Activated CD8-positive, alpha-beta memory T cell treated with anti-CD3 and anti-CD28 coated beads, Interleukin-2, amount 10 ng/mL, durations not matched to agents 7 days and 5 days (primary cell): ENCODE measurements at regions not wholly inside any gene's neighbourhood (a gene's known extent, or its start where the extent isn't known, plus 50 kb on each side); places are given as distances from the start of the nearest gene placed in this dataset.
"Not testable (repeated sequence)": the region's sequence is repeated elsewhere in the genome, so short reads cannot be mapped to it uniquely, and the experiment has no call there.

Experiments used
- ATAC-seq: fragments of 150-1000 bp; cut with Tn5 transposase; one replicate; pipeline ENCODE4 v1.10.0; 2021; ENCODE audit warnings: moderate library complexity
- CTCF ChIA-PET: fragments of 350-600 bp; sonication (Branson Sonifier 250); formaldehyde crosslinking; loops from one replicate; lab custom pipeline; 2021; ENCODE audit warnings: antibody characterized with exemption; lab: Charles Lee
- DNase-seq: peaks from one replicate; pipeline ENCODE4 v3.0.0-alpha.2; 2020
- H3K27ac Mint-ChIP-seq: one replicate; pipeline ENCODE4 v1.8.0; 2021; ENCODE audit warnings: mild to moderate bottlenecking, mixed read lengths
- H3K27me3 Mint-ChIP-seq: one replicate; pipeline ENCODE4 v1.8.0; 2021; ENCODE audit warnings: mixed read lengths
- H3K36me3 Mint-ChIP-seq: one replicate; pipeline ENCODE4 v1.8.0; 2021; ENCODE audit warnings: mild to moderate bottlenecking, mixed read lengths
- H3K4me1 Mint-ChIP-seq: one replicate; pipeline ENCODE4 v1.8.0; 2021; ENCODE audit warnings: mixed read lengths
- H3K4me3 Mint-ChIP-seq: one replicate; pipeline ENCODE4 v1.8.0; 2021; ENCODE audit warnings: mild to moderate bottlenecking, moderate library complexity, mixed read lengths
- H3K9me3 Mint-ChIP-seq: one replicate; pipeline ENCODE4 v1.8.0; 2022; ENCODE audit warnings: low read depth, mixed read lengths

GRCh38 chr3:178348561-178349217 lies 187.5 kb upstream of the KCNMB2 start:
- H3K9me3 Mint-ChIP-seq, H3K27me3 Mint-ChIP-seq, H3K4me1 Mint-ChIP-seq, CTCF ChIA-PET, H3K36me3 Mint-ChIP-seq: not testable (repeated sequence)
- Mint-ChIP-seq H3K4me3 (peak overlapping the region; percentile 19), H3K27ac (peak overlapping the region; percentile 72)
- DNase-seq: peak; percentile 71
- ATAC-seq: peak; percentile 58

GRCh38 chr3:178349218-178349596 lies 187.0 kb upstream of the KCNMB2 start:
- CTCF ChIA-PET: not testable (repeated sequence)

GRCh38 chr3:178350763-178351162 lies 185.5 kb upstream of the KCNMB2 start:
- Mint-ChIP-seq H3K27me3 (no peaks in the 10 kb centered on the region), H3K4me1 (peaks cover 9% of the 10 kb centered on the region), H3K27ac (no peak overlapping the region), H3K4me3 (no peak overlapping the region), H3K9me3 (no peaks in the 10 kb centered on the region), H3K36me3 (no peaks in the 10 kb centered on the region)
- no peak for ATAC-seq
- no peak for DNase-seq
- CTCF ChIA-PET: no interaction called here

More at GRCh38 chr3:178349218-178349596, 187.0 kb upstream of the KCNMB2 start:
- not testable (repeated sequence) for H3K9me3 Mint-ChIP-seq, ATAC-seq, H3K4me1 Mint-ChIP-seq, DNase-seq, H3K36me3 Mint-ChIP-seq, H3K27me3 Mint-ChIP-seq
- Mint-ChIP-seq H3K4me3 (peak overlapping the region; percentile 19), H3K27ac (peak overlapping the region; percentile 72)

GRCh38 chr3:178352326-178353005 lies 183.8 kb upstream of the KCNMB2 start:
- DNase-seq (no peak), ATAC-seq (no peak)
- no peaks in the 10 kb centered on the region for H3K9me3 Mint-ChIP-seq
- no peak overlapping the region for H3K27ac Mint-ChIP-seq
- no peaks in the 10 kb centered on the region for H3K27me3 Mint-ChIP-seq
- H3K4me1 Mint-ChIP-seq: peaks cover 9% of the 10 kb centered on the region
- no peak overlapping the region for H3K4me3 Mint-ChIP-seq
- CTCF ChIA-PET: no interaction called here
- no peaks in the 10 kb centered on the region for H3K36me3 Mint-ChIP-seq

DNA sequence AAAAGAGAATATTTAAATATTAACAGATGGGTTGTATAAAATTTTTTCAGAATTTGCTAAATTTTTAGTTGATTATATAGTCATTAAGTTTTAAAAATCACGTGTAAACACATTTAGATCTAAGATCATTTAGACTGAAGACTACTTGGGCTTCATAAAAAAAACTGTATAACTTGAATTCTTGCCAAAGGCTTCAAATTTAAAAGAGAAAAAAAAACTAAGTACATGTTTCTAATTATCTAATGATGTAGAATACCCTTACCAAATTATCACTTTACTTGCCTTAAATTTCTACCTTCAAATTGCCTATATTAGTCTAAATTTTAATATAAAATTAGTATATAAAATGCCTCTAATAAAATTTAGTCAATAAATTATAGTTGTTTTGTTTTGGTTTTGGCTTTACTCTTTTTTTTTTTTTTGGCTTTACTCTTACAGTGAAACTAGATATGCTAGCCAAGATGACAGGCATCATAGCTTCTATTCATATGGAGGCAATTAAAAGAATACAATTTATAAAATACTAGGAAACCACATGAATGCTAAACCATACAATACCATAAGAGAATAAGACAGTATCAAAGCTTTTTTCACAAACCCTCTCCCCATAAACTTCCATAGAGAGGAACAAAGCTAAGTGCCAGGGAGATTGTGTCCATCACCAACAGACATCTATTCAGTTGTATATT lies 183.1 kb upstream of the KCNMB2 start:
- H3K27ac Mint-ChIP-seq: no peak overlapping the region
- H3K4me1 Mint-ChIP-seq: peaks cover 9% of the 10 kb centered on the region
- H3K36me3 Mint-ChIP-seq: no peaks in the 10 kb centered on the region
- H3K27me3 Mint-ChIP-seq: no peaks in the 10 kb centered on the region
- ATAC-seq (no peak), DNase-seq (no peak)
- CTCF ChIA-PET: no interaction called here
- H3K9me3 Mint-ChIP-seq: no peaks in the 10 kb centered on the region
- H3K4me3 Mint-ChIP-seq: no peak overlapping the region

- ATAC-seq: no peak
- Mint-ChIP-seq H3K27me3 (no peaks in the 10 kb centered on the region), H3K27ac (no peak overlapping the region), H3K9me3 (peaks cover 3% of the 10 kb centered on the region), H3K4me3 (no peak overlapping the region), H3K36me3 (no peaks in the 10 kb centered on the region), H3K4me1 (no peaks in the 10 kb centered on the region)
- CTCF ChIA-PET: no interaction called here
- DNase-seq: no peak
These were observed 176.5 kb upstream of the KCNMB2 start for GRCh38 chr3:178359728-178360127.

- H3K9me3 Mint-ChIP-seq, ATAC-seq, H3K4me3 Mint-ChIP-seq, H3K27me3 Mint-ChIP-seq, CTCF ChIA-PET, H3K4me1 Mint-ChIP-seq, H3K27ac Mint-ChIP-seq, H3K36me3 Mint-ChIP-seq, DNase-seq: not testable (repeated sequence)
These were observed 173.2 kb upstream of the KCNMB2 start for GRCh38 chr3:178363048-178363447.

GRCh38 chr3:178367817-178368617 lies 168.2 kb upstream of the KCNMB2 start:
- H3K4me3 Mint-ChIP-seq: no peak overlapping the region
- no peaks in the 10 kb centered on the region for H3K4me1 Mint-ChIP-seq
- no peak for ATAC-seq
- H3K27me3 Mint-ChIP-seq: peaks cover 18% of the 10 kb centered on the region
- no peak for DNase-seq
- peaks cover 2% of the 10 kb centered on the region for H3K9me3 Mint-ChIP-seq
- no peaks in the 10 kb centered on the region for H3K36me3 Mint-ChIP-seq
- CTCF ChIA-PET: no interaction called here
- H3K27ac Mint-ChIP-seq: no peak overlapping the region

GRCh38 chr3:178369006-178369405 lies 167.2 kb upstream of the KCNMB2 start:
- no peaks in the 10 kb centered on the region for H3K36me3 Mint-ChIP-seq
- no peak overlapping the region for H3K27ac Mint-ChIP-seq
- no peak overlapping the region for H3K4me3 Mint-ChIP-seq
- DNase-seq: no peak
- no peaks in the 10 kb centered on the region for H3K9me3 Mint-ChIP-seq
- CTCF ChIA-PET: no interaction called here
- H3K27me3 Mint-ChIP-seq: peaks cover 22% of the 10 kb centered on the region
- ATAC-seq: no peak
- no peaks in the 10 kb centered on the region for H3K4me1 Mint-ChIP-seq

- no peaks in the 10 kb centered on the region for H3K4me1 Mint-ChIP-seq
- DNase-seq: no peak
- no peak for ATAC-seq
- CTCF ChIA-PET: no interaction called here
- H3K4me3 Mint-ChIP-seq: no peak overlapping the region
- no peaks in the 10 kb centered on the region for H3K9me3 Mint-ChIP-seq
- no peak overlapping the region for H3K27ac Mint-ChIP-seq
- H3K36me3 Mint-ChIP-seq: no peaks in the 10 kb centered on the region
- H3K27me3 Mint-ChIP-seq: peaks cover 22% of the 10 kb centered on the region
These were observed 166.4 kb upstream of the KCNMB2 start for GRCh38 chr3:178369811-178370210.

GRCh38 chr3:178370387-178370786 lies 165.8 kb upstream of the KCNMB2 start:
- no peaks in the 10 kb centered on the region for H3K9me3 Mint-ChIP-seq
- no peaks in the 10 kb centered on the region for H3K36me3 Mint-ChIP-seq
- CTCF ChIA-PET: no interaction called here
- H3K27me3 Mint-ChIP-seq: peaks cover 22% of the 10 kb centered on the region
- DNase-seq: no peak
- H3K27ac Mint-ChIP-seq: no peak overlapping the region
- H3K4me1 Mint-ChIP-seq: no peaks in the 10 kb centered on the region
- no peak for ATAC-seq
- no peak overlapping the region for H3K4me3 Mint-ChIP-seq

GRCh38 chr3:178381555-178381954 lies 154.7 kb upstream of the KCNMB2 start:
- Mint-ChIP-seq H3K27me3 (peaks cover 9% of the 10 kb centered on the region), H3K36me3 (no peaks in the 10 kb centered on the region), H3K9me3 (no peaks in the 10 kb centered on the region), H3K4me3 (no peak overlapping the region), H3K4me1 (peaks cover 6% of the 10 kb centered on the region), H3K27ac (no peak overlapping the region)
- ATAC-seq (no peak), DNase-seq (no peak)
- CTCF ChIA-PET: no interaction called here

DNA sequence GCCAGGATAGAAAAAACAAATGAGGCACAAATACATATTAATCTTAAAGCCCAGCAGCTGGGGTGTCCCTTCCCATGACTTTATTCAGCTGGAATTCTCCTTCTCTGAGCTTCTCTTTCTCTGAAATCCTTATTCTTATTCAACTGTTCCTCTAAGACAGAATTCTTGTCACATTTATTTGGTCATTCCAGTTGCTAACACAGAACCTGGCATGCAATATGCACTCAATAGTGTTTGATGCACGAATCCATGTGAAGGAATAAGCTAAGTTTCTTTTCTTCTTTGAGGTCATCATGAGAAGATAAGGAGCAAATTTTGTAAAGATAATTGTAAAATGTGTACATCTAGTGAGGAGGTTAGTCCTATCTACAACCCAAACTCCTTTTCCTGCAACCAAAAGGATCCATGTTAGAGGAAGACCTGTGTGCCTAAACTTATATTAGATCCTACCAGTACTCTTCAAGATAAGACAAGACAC lies 154.2 kb upstream of the KCNMB2 start:
- CTCF ChIA-PET: no interaction called here
- no peak overlapping the region for H3K4me3 Mint-ChIP-seq

More for the DNA sequence above, 154.2 kb upstream of the KCNMB2 start:
- Mint-ChIP-seq H3K36me3 (no peaks in the 10 kb centered on the region), H3K9me3 (no peaks in the 10 kb centered on the region), H3K27me3 (peaks cover 10% of the 10 kb centered on the region), H3K4me1 (peaks cover 9% of the 10 kb centered on the region), H3K27ac (no peak overlapping the region)
- no peak for ATAC-seq
- DNase-seq: no peak
